ENCODE measurements at regions not wholly inside any gene's neighbourhood (a gene's known extent, or its start where the extent isn't known, plus 50 kb on each side); places are given as distances from the start of the nearest gene placed in this dataset.

GRCh38 chr4:110680265-110680664 lies 57.4 kb upstream of the PITX2 start:
- Histone ChIP-seq H3K27ac (no peak overlapping the region), H3K36me3 (replicated peaks; ENCODE audit: insufficient read depth, low read depth) (no peaks in the 10 kb centered on the region), H3K9me3 (ENCODE audit: low read depth) (no peaks in the 10 kb centered on the region), H3K27me3 (no peaks in the 10 kb centered on the region), H3K79me2 (no peaks in the 10 kb centered on the region), H3K4me2 (no peak overlapping the region), H2AFZ (no peak overlapping the region), H3K4me1 (ENCODE audit: insufficient read depth) (peaks cover 15% of the 10 kb centered on the region), H3K9me2 (replicated peaks; ENCODE audit: insufficient read depth) (no peaks in the 10 kb centered on the region), H4K20me1 (ENCODE audit: insufficient read depth, poor library complexity, severe bottlenecking) (no peaks in the 10 kb centered on the region), H3K4me3 (no peak overlapping the region)
- DNase-seq (ENCODE audit: low spot score) = no peak
- TF ChIP-seq EZH2phosphoT487 (IDR thresholded peaks at IDR 0.05; ENCODE audit: low read depth, severe bottlenecking, unreplicated experiment) (no peak), CTCF (IDR thresholded peaks at IDR 0.05; ENCODE audit: poor library complexity) (no peak), EZH2 (IDR thresholded peaks at IDR 0.05; ENCODE audit: borderline replicate concordance) (no peak)
- WGBS (ENCODE audit: low lambda C conversion rate, missing lambda C conversion rate) = 72% methylated on average over 4 of the region's 4 CpGs

- no peaks in the 10 kb centered on the region for H3K27me3 ChIP-seq
- no peaks in the 10 kb centered on the region for H3K9me3 ChIP-seq (ENCODE audit: low read depth)
- TF ChIP-seq CTCF (IDR thresholded peaks at IDR 0.05; ENCODE audit: poor library complexity) = no peak
- no peak for TF ChIP-seq EZH2 (IDR thresholded peaks at IDR 0.05; ENCODE audit: borderline replicate concordance)
- TF ChIP-seq EZH2phosphoT487 (IDR thresholded peaks at IDR 0.05; ENCODE audit: low read depth, severe bottlenecking, unreplicated experiment) = no peak
- no peak overlapping the region for H3K4me3 ChIP-seq
- no peak overlapping the region for H3K27ac ChIP-seq
- no peaks in the 10 kb centered on the region for H3K9me2 ChIP-seq (replicated peaks; ENCODE audit: insufficient read depth)
- no peaks in the 10 kb centered on the region for H3K36me3 ChIP-seq (replicated peaks; ENCODE audit: insufficient read depth, low read depth)
- peaks cover 15% of the 10 kb centered on the region for H3K4me1 ChIP-seq (ENCODE audit: insufficient read depth)
- H4K20me1 ChIP-seq (ENCODE audit: insufficient read depth, poor library complexity, severe bottlenecking) = no peaks in the 10 kb centered on the region
- H2AFZ ChIP-seq = no peak overlapping the region
- peak; percentile 24 for DNase-seq (ENCODE audit: low spot score)
- H3K4me2 ChIP-seq = no peak overlapping the region
- no peaks in the 10 kb centered on the region for H3K79me2 ChIP-seq
- 74% methylated on average over 1 of the region's 1 CpG for WGBS (ENCODE audit: low lambda C conversion rate, missing lambda C conversion rate)
Measured at GRCh38 chr4:110681381-110681780, 58.5 kb upstream of the PITX2 start.

DNA sequence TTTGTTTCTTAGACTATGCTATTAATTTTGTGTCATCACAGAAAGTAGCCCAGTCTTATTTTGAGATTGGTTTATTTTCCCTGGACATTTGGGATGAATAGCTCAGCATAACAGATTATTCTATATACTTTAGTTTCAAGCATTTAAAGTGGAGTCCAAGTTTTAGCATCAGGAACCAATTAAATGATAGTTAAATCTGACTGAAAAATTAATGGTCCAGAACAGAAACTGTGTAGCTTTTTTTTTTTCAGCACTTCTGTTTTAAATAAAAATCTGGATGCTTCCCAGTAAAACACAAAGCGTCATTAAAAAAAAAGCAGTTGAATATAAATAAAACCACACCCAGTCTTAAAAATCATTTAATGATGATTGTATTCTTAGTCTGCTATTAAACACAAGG lies 59.4 kb upstream of the PITX2 start:
- Histone ChIP-seq H4K20me1 (ENCODE audit: insufficient read depth, poor library complexity, severe bottlenecking) (no peaks in the 10 kb centered on the region), H3K9me3 (ENCODE audit: low read depth) (no peaks in the 10 kb centered on the region), H3K79me2 (no peaks in the 10 kb centered on the region), H3K4me1 (ENCODE audit: insufficient read depth) (peaks cover 15% of the 10 kb centered on the region), H3K9me2 (replicated peaks; ENCODE audit: insufficient read depth) (no peaks in the 10 kb centered on the region), H3K4me3 (no peak overlapping the region), H3K27ac (no peak overlapping the region), H2AFZ (no peak overlapping the region), H3K4me2 (no peak overlapping the region), H3K27me3 (no peaks in the 10 kb centered on the region), H3K36me3 (replicated peaks; ENCODE audit: insufficient read depth, low read depth) (no peaks in the 10 kb centered on the region)
- TF ChIP-seq EZH2phosphoT487 (IDR thresholded peaks at IDR 0.05; ENCODE audit: low read depth, severe bottlenecking, unreplicated experiment) (no peak), EZH2 (IDR thresholded peaks at IDR 0.05; ENCODE audit: borderline replicate concordance) (no peak), CTCF (IDR thresholded peaks at IDR 0.05; ENCODE audit: poor library complexity) (no peak)
- no peak for DNase-seq (ENCODE audit: low spot score)
- WGBS (ENCODE audit: low lambda C conversion rate, missing lambda C conversion rate) = 75% methylated on average over 1 of the region's 1 CpG

DNA sequence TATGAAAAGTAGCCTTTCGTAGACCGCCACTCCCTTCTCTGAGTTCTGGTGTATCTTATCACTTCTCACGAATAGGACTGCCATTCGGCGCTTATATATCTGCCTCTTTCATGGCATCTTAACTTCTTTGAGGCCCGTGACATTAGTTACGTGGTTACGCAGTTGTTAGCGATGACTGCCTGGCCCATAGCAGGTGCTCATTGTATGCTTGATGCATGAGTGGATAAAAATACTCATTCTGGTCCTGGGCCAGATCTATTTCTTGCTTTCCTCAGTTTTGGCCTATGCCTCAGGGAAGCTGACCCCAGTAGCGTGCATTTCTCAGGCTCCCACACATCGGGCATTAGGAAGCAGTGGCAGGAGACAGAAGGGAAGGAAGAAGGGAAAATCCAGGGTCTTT lies 60.7 kb upstream of the PITX2 start:
- H3K9me3 ChIP-seq (ENCODE audit: low read depth) = no peaks in the 10 kb centered on the region
- H3K36me3 ChIP-seq (replicated peaks; ENCODE audit: insufficient read depth, low read depth) = no peaks in the 10 kb centered on the region
- H2AFZ ChIP-seq = no peak overlapping the region
- H4K20me1 ChIP-seq (ENCODE audit: insufficient read depth, poor library complexity, severe bottlenecking) = no peaks in the 10 kb centered on the region
- no peaks in the 10 kb centered on the region for H3K9me2 ChIP-seq (replicated peaks; ENCODE audit: insufficient read depth)
- no peak for DNase-seq (ENCODE audit: low spot score)
- 93% methylated on average over 11 of the region's 11 CpGs for WGBS (ENCODE audit: low lambda C conversion rate, missing lambda C conversion rate)
- H3K4me3 ChIP-seq = no peak overlapping the region
- H3K27me3 ChIP-seq = no peaks in the 10 kb centered on the region
- H3K79me2 ChIP-seq = no peaks in the 10 kb centered on the region
- H3K4me2 ChIP-seq = no peak overlapping the region
- H3K4me1 ChIP-seq (ENCODE audit: insufficient read depth) = peaks cover 15% of the 10 kb centered on the region
- H3K27ac ChIP-seq = no peak overlapping the region
- TF ChIP-seq EZH2 (IDR thresholded peaks at IDR 0.05; ENCODE audit: borderline replicate concordance) (no peak), CTCF (IDR thresholded peaks at IDR 0.05; ENCODE audit: poor library complexity) (no peak), EZH2phosphoT487 (IDR thresholded peaks at IDR 0.05; ENCODE audit: low read depth, severe bottlenecking, unreplicated experiment) (no peak)
